ENCODE measurements at regions not wholly inside any gene's neighbourhood (a gene's known extent, or its start where the extent isn't known, plus 50 kb on each side); places are given as distances from the start of the nearest gene placed in this dataset.

GRCh38 chr14:81738946-81739659 lies 205.4 kb upstream of the SEL1L start:
- no peak for TF ChIP-seq POLR2A (IDR thresholded peaks at IDR 0.05)
- TF ChIP-seq CTCF (IDR thresholded peaks at IDR 0.05): no peak
- TF ChIP-seq POLR2AphosphoS5 (IDR thresholded peaks at IDR 0.05): no peak

All from prostate gland (tissue), 2 donors.